HepG2 (cell line): ENCODE measurements at regions not wholly inside any gene's neighbourhood (a gene's known extent, or its start where the extent isn't known, plus 50 kb on each side); places are given as distances from the start of the nearest gene placed in this dataset.

ENCODE experiments used
- ATAC-seq: fragments of 200-7000 bp; cut with Tn5 transposase; 3 replicates; pipeline ENCODE4 v1.9.1; 2020; ENCODE audit warnings: mild to moderate bottlenecking, moderate library complexity
- BruUV-seq: library from RNA; stranded (reverse); fragments of 400-500 nt; replicated peaks from 2 replicates; lab custom pipeline; 2021; lab: Mats Ljungman, UMichigan
- CTCF ChIA-PET: fragments of 300-600 bp; formaldehyde crosslinking; extraction: SDS; loops from one replicate; lab custom pipeline; 2021; ENCODE audit warnings: low total read pairs, inconsistent platforms, low intra/inter-chr PET ratio; lab: Yijun Ruan, JAX
- POLR2A ChIA-PET: fragments of 350-600 bp; sonication (Branson Sonifier 250); formaldehyde crosslinking; loops from one replicate; lab custom pipeline; 2020; ENCODE audit warnings: antibody characterized with exemption, inconsistent platforms; lab: Yijun Ruan, JAX
- DNase-seq: peaks from one replicate; pipeline ENCODE4 v3.0.0-alpha.2; 2015; ENCODE audit warnings: low spot score
- FAIRE-seq: peaks from 3 replicates; lab custom pipeline; 2011; peaks lifted over from hg19 to GRCh38; lab: Jason Lieb, UNC
- H2AFZ ChIP-seq: one replicate; pipeline ENCODE4 v1.6.1; 2011; ENCODE audit warnings: low read length, inconsistent platforms
- H3K27ac ChIP-seq: fragments of 300-600 bp; 3 replicates; pipeline ENCODE4 v1.8.0; 2011; ENCODE audit warnings: mixed run types, mild to moderate bottlenecking, mixed read lengths, low read length, inconsistent platforms; ENCODE audit not compliant: insufficient read depth; ENCODE audit errors: extremely low read length
- H3K27me3 ChIP-seq, 2 experiments: fragments of 200-600 bp in 1 of 2; 2 replicates in 1 of 2; 3 replicates in 1 of 2; pipeline versions ENCODE4 v1.6.0 to v1.8.0; 2011; ENCODE audit warnings: low read length in 2 of 2, mild to moderate bottlenecking in 2 of 2, moderate library complexity in 2 of 2, inconsistent platforms in 1 of 2; ENCODE audit not compliant: insufficient read depth in 2 of 2, control insufficient read depth in 1 of 2
- H3K36me3 ChIP-seq, 2 experiments: fragments of 200-600 bp in 1 of 2; replicated peaks in 1 of 2; 2 replicates in 1 of 2; 3 replicates in 1 of 2; pipeline versions ENCODE4 v1.5.1 to v1.8.0; 2011; ENCODE audit warnings: low read length in 2 of 2, inconsistent platforms in 1 of 2; ENCODE audit not compliant: insufficient read depth in 2 of 2, control insufficient read depth in 1 of 2
- H3K4me1 ChIP-seq: 2 replicates; pipeline ENCODE4 v1.5.1; 2012; ENCODE audit warnings: low read length, inconsistent platforms; ENCODE audit not compliant: insufficient read depth
- H3K4me2 ChIP-seq: 2 replicates; pipeline ENCODE4 v1.6.0; 2011; ENCODE audit warnings: low read depth, low read length, inconsistent platforms
- H3K4me3 ChIP-seq, 3 experiments: fragments of 200-600 bp in 1 of 3; sonication (generic), shearing (Covaris generic) in 1 of 3; replicated peaks in 1 of 3; 2 replicates each; pipeline ENCODE4 v1.5.1; 2011 to 2016; ENCODE audit warnings: low read length in 3 of 3, inconsistent platforms in 2 of 3, low read depth in 2 of 3, mild to moderate bottlenecking in 2 of 3, control low read depth in 1 of 3, mixed read lengths in 1 of 3; ENCODE audit not compliant: insufficient read depth in 1 of 3
- H3K79me2 ChIP-seq: one replicate; pipeline ENCODE4 v1.6.1; 2011; ENCODE audit warnings: low read length, inconsistent platforms; ENCODE audit not compliant: insufficient read depth
- H3K9ac ChIP-seq: 2 replicates; pipeline ENCODE4 v1.6.0; 2011; ENCODE audit warnings: mild to moderate bottlenecking, low read depth, low read length, inconsistent platforms; ENCODE audit not compliant: insufficient read depth
- H3K9me3 ChIP-seq: 2 replicates; pipeline ENCODE4 v1.5.1; 2012; ENCODE audit warnings: mild to moderate bottlenecking, low read length
- H4K20me1 ChIP-seq: 2 replicates; pipeline ENCODE4 v1.6.0; 2011; ENCODE audit warnings: inconsistent platforms, mild to moderate bottlenecking, low read length, moderate library complexity; ENCODE audit not compliant: insufficient read depth
- CHD2 ChIP-seq: IDR thresholded peaks from 2 replicates; pipeline ENCODE4 v1.6.1; 2011; ENCODE audit warnings: low read depth, low read length, improper control_type of control experiment
- FOSL2 ChIP-seq: sonication (generic); formaldehyde crosslinking; IDR thresholded peaks from 2 replicates; pipeline ENCODE4 v1.4.0; 2020; ENCODE audit warnings: missing genetic modification reagents
- FOXA1 ChIP-seq, 2 experiments: fragments of 450-650 bp in 1 of 2; sonication (generic) in 1 of 2; formaldehyde crosslinking in 1 of 2; IDR thresholded peaks; 2 replicates each; pipeline versions ENCODE4 v1.4.0 to v1.6.1; 2016 to 2020; ENCODE audit warnings: missing genetic modification reagents in 1 of 2
- HBP1 ChIP-seq: IDR thresholded peaks from 2 replicates; pipeline ENCODE4 v1.6.1; 2016; ENCODE audit warnings: low read depth, control low read depth
- KDM3A ChIP-seq: IDR thresholded peaks from 2 replicates; pipeline ENCODE4 v1.6.1; 2018; ENCODE audit warnings: low read depth, missing compliant biosample characterization
- KLF13 ChIP-seq: sonication (generic); formaldehyde crosslinking; IDR thresholded peaks from 2 replicates; pipeline ENCODE4 v1.4.0; 2020; ENCODE audit warnings: mild to moderate bottlenecking, missing genetic modification reagents
- ONECUT2 ChIP-seq: sonication (generic); formaldehyde crosslinking; IDR thresholded peaks from 2 replicates; pipeline ENCODE4 v1.4.0; 2020; ENCODE audit warnings: missing genetic modification reagents
- ZNF350 ChIP-seq: sonication (generic); formaldehyde crosslinking; IDR thresholded peaks from 2 replicates; pipeline ENCODE4 v1.4.0; 2020; ENCODE audit warnings: mild to moderate bottlenecking, low read depth, missing genetic modification reagents, borderline replicate concordance
- ZNF609 ChIP-seq: sonication (generic); formaldehyde crosslinking; IDR thresholded peaks from 2 replicates; pipeline ENCODE4 v1.4.0; 2020; ENCODE audit warnings: mild to moderate bottlenecking, missing genetic modification reagents, borderline replicate concordance
- ZNF841 ChIP-seq: sonication (generic); formaldehyde crosslinking; IDR thresholded peaks from 2 replicates; pipeline ENCODE4 v1.8.1; 2023; ENCODE audit warnings: missing genetic modification reagents, borderline replicate concordance
- ZNF850 ChIP-seq: sonication (generic); formaldehyde crosslinking; conservative IDR thresholded peaks from 2 replicates; pipeline ENCODE4 v1.9.0; 2021; ENCODE audit warnings: mild to moderate bottlenecking, missing genetic modification reagents
- WGBS: methylation state at CpG from one replicate; pipeline ENCODE4 v1.1.6; 2017; ENCODE audit warnings: low lambda C conversion rate; 5-methylcytosine and 5-hydroxymethylcytosine counted together
- in situ Hi-C: cut with HindIII; loops from 2 replicates; pipeline ENCODE4 v1.10.0; 2017; ENCODE audit warnings: low pct_unique_long_range_greater_than_20kb; ENCODE audit not compliant: extremely low pct_ligation_motif_present
- intact Hi-C: fragments of 100-400 bp; cut with micrococcal nuclease; formaldehyde crosslinking; loops from one replicate; pipeline ENCODE4 v1.10.0; 2022; ENCODE audit not compliant: unreplicated experiment

- H2AFZ ChIP-seq: no peak overlapping the region
- no TSS peak for BruUV-seq
- in situ Hi-C loops (no loop called here), intact Hi-C loops (no loop called here)
- no peak overlapping the region for H3K27ac ChIP-seq
- H3K79me2 ChIP-seq: no peaks in the 10 kb centered on the region
- POLR2A ChIA-PET: no interaction called here
- ATAC-seq (no peak), DNase-seq (peak; percentile 27), FAIRE-seq (no peak)
- no peak overlapping the region for H3K4me3 ChIP-seq
- no peaks in the 10 kb centered on the region for H3K4me1 ChIP-seq
- peaks cover 7% of the 10 kb centered on the region for H3K9me3 ChIP-seq
- H3K9ac ChIP-seq: no peak overlapping the region
- H3K4me2 ChIP-seq: no peak overlapping the region
- CTCF ChIA-PET: no interaction called here
- H4K20me1 ChIP-seq: no peaks in the 10 kb centered on the region
- no peaks in the 10 kb centered on the region for H3K27me3 ChIP-seq
- 0% methylated on average over 2 of the region's 2 CpGs for whole genome bisulfite sequencing
- no peak for TF ChIP-seq ZNF609 (CRISPR knock-in tag)
- TF ChIP-seq FOSL2 (CRISPR knock-in tag): 0 out of 2 replicates have a peak, but pooled peaks have one; percentile 22
- H3K36me3 ChIP-seq: no peaks in the 10 kb centered on the region
These were observed 132.8 kb downstream of the TNFSF18 start for GRCh38 chr1:172917972-172918371.

GRCh38 chr1:172918478-172918877, 132.3 kb downstream of the TNFSF18 start:
- no peak overlapping the region for H3K4me3 ChIP-seq
- H3K9me3 ChIP-seq: peaks cover 3% of the 10 kb centered on the region; the same call in 1 of the 2 replicates
- CTCF ChIA-PET: no interaction called here
- no peaks in the 10 kb centered on the region for H3K36me3 ChIP-seq
- DNase-seq: no peak
- POLR2A ChIA-PET: no interaction called here
- no peaks in the 10 kb centered on the region for H3K27me3 ChIP-seq
- H3K27ac ChIP-seq: no peak overlapping the region
- no TSS peak for BruUV-seq
- intact Hi-C loops: no loop called here
- H4K20me1 ChIP-seq: no peaks in the 10 kb centered on the region
- no peaks in the 10 kb centered on the region for H3K4me1 ChIP-seq
- H3K79me2 ChIP-seq: no peaks in the 10 kb centered on the region
- H2AFZ ChIP-seq: no peak overlapping the region
- in situ Hi-C loops: no loop called here
- no peak for ATAC-seq
- H3K4me2 ChIP-seq: no peak overlapping the region
- H3K9ac ChIP-seq: no peak overlapping the region
- no peak for FAIRE-seq
- WGBS: 11% methylated on average over 2 of the region's 2 CpGs
- TF ChIP-seq KLF13 (CRISPR knock-in tag) (no peak), KDM3A (CRISPR knock-in tag) (no peak), ZNF841 (CRISPR knock-in tag) (no peak), FOXA1 (IDR thresholded peaks at IDR 0.05) (no peak), FOXA1 (CRISPR knock-in tag; IDR thresholded peaks at IDR 0.05) (no peak), CHD2 (no peak), ZNF850 (no peak), HBP1 (CRISPR knock-in tag) (no peak), ZNF350 (no peak), ONECUT2 (CRISPR knock-in tag) (no peak)
